SK-N-SH (cell line): ENCODE measurements at regions not wholly inside any gene's neighbourhood (a gene's known extent, or its start where the extent isn't known, plus 50 kb on each side); places are given as distances from the start of the nearest gene placed in this dataset.

ENCODE experiments used
- CTCF ChIA-PET: fragments of 300-600, 350-600 bp; formaldehyde crosslinking; extraction: SDS; loops from one replicate; lab custom pipeline; 2021; lab: Yijun Ruan, JAX
- POLR2A ChIA-PET: fragments of 350-600 bp; sonication (Branson Sonifier 250); formaldehyde crosslinking; extraction: SDS; loops from one replicate; lab custom pipeline; 2020; ENCODE audit warnings: antibody characterized with exemption, inconsistent platforms; lab: Yijun Ruan, JAX
- DNase-seq: peaks from one replicate; pipeline ENCODE4 v3.0.0; 2012
- H2AFZ ChIP-seq: fragments of 200-600 bp; sonication (generic); 2 replicates; pipeline ENCODE4 v1.8.1; 2016; ENCODE audit warnings: antibody characterized with exemption, mild to moderate bottlenecking, low read depth
- H3F3A ChIP-seq: fragments of 200-600 bp; sonication (generic); replicated peaks from 2 replicates; pipeline ENCODE3; 2016; ENCODE audit warnings: antibody characterized with exemption, mild to moderate bottlenecking; ENCODE audit not compliant: insufficient read depth
- H3K27ac ChIP-seq, 2 experiments: fragments of 200-500 bp in 1 of 2; fragments of 200-600 bp in 1 of 2; sonication (Bioruptor generic) in 1 of 2; sonication (generic), shearing (Covaris generic) in 1 of 2; 2 replicates each; pipeline versions ENCODE4 v1.5.1 to v1.6.1; 2014 to 2016; ENCODE audit warnings: low read depth in 2 of 2, inconsistent platforms in 1 of 2, low read length in 1 of 2, mild to moderate bottlenecking in 1 of 2, mixed read lengths in 1 of 2
- H3K27me3 ChIP-seq: fragments of 200-600 bp; sonication (generic), shearing (Covaris generic); 2 replicates; pipeline ENCODE4 v1.6.1; 2016; ENCODE audit warnings: mixed run types; ENCODE audit not compliant: insufficient read depth
- H3K36me3 ChIP-seq, 2 experiments: fragments of 200-500 bp in 1 of 2; fragments of 200-600 bp in 1 of 2; sonication (Bioruptor generic) in 1 of 2; sonication (generic) in 1 of 2; replicated peaks in 1 of 2; 2 replicates each; pipeline versions ENCODE3 to v1.5.1; 2014 to 2016; ENCODE audit warnings: low read length in 1 of 2, mild to moderate bottlenecking in 1 of 2; ENCODE audit not compliant: insufficient read depth in 2 of 2, control insufficient read depth in 1 of 2
- H3K4me1 ChIP-seq, 2 experiments: fragments of 200-500 bp in 1 of 2; fragments of 200-600 bp in 1 of 2; sonication (Bioruptor generic) in 1 of 2; sonication (generic), shearing (Covaris generic) in 1 of 2; 2 replicates each; pipeline versions ENCODE4 v1.5.1 to v1.6.1; 2014 to 2016; ENCODE audit warnings: low read depth in 1 of 2, low read length in 1 of 2, mixed run types in 1 of 2; ENCODE audit not compliant: insufficient read depth in 2 of 2, control insufficient read depth in 1 of 2
- H3K4me2 ChIP-seq: fragments of 200-600 bp; sonication (generic), shearing (Covaris generic); 2 replicates; pipeline ENCODE4 v1.6.1; 2017; ENCODE audit warnings: mixed run types
- H3K4me3 ChIP-seq, 2 experiments: fragments of 200-500 bp in 1 of 2; fragments of 200-600 bp in 1 of 2; sonication (Bioruptor generic) in 1 of 2; sonication (generic), shearing (Covaris generic) in 1 of 2; 2 replicates each; pipeline versions ENCODE4 v1.5.1 to v1.8.1; 2014 to 2016; ENCODE audit warnings: low read depth in 2 of 2, inconsistent platforms in 1 of 2, low read length in 1 of 2, mild to moderate bottlenecking in 1 of 2, mixed read lengths in 1 of 2, moderate library complexity in 1 of 2
- H3K79me2 ChIP-seq: fragments of 200-600 bp; sonication (generic); 2 replicates; pipeline ENCODE4 v1.8.1; 2017; ENCODE audit warnings: mild to moderate bottlenecking; ENCODE audit not compliant: insufficient read depth
- H3K9ac ChIP-seq: fragments of 200-600 bp; sonication (generic); 2 replicates; pipeline ENCODE4 v1.6.1; 2017; ENCODE audit warnings: mixed run types
- H3K9me2 ChIP-seq: fragments of 200-600 bp; sonication (generic); 2 replicates; pipeline ENCODE4 v1.6.1; 2017; ENCODE audit warnings: mixed run types
- H3K9me3 ChIP-seq: fragments of 200-600 bp; sonication (generic); 2 replicates; pipeline ENCODE4 v1.6.1; 2017; ENCODE audit warnings: mixed run types, mild to moderate bottlenecking, moderate library complexity
- H4K20me1 ChIP-seq: fragments of 200-600 bp; sonication (generic); 2 replicates; pipeline ENCODE4 v1.6.1; 2017; ENCODE audit warnings: mild to moderate bottlenecking, mixed run types; ENCODE audit not compliant: insufficient read depth
- CHD2 ChIP-seq: fragments of 150-350 bp; IDR thresholded peaks from 2 replicates; pipeline ENCODE4 v1.6.1; 2018; ENCODE audit warnings: low read length; ENCODE audit not compliant: partially characterized antibody
- EZH2phosphoT487 ChIP-seq: fragments of 200-600 bp; sonication (generic); IDR thresholded peaks from 2 replicates; pipeline ENCODE4 v1.6.1; 2017; ENCODE audit warnings: low read depth, mixed run types, mild to moderate bottlenecking, antibody characterized with exemption, moderate library complexity, borderline replicate concordance
- FOSL2 ChIP-seq: IDR thresholded peaks from 2 replicates; pipeline ENCODE4 v1.4.0; 2012; ENCODE audit warnings: low read depth, mild to moderate bottlenecking, moderate library complexity, borderline replicate concordance
- MXI1 ChIP-seq: IDR thresholded peaks from 2 replicates; pipeline ENCODE4 v1.6.1; 2012; ENCODE audit warnings: mild to moderate bottlenecking, low read depth, low read length, improper control_type of control experiment
- NFIC ChIP-seq: IDR thresholded peaks from 2 replicates; pipeline ENCODE4 v1.4.0; 2012; ENCODE audit warnings: borderline replicate concordance
- NRF1 ChIP-seq: IDR thresholded peaks from 2 replicates; pipeline ENCODE4 v1.6.1; 2012; ENCODE audit warnings: low read depth, mild to moderate bottlenecking, low read length
- RAD21 ChIP-seq: IDR thresholded peaks from 2 replicates; pipeline ENCODE4 v1.6.1; 2012; ENCODE audit warnings: mild to moderate bottlenecking, low read length
- RXRA ChIP-seq: IDR thresholded peaks from 2 replicates; pipeline ENCODE4 v1.4.0; 2012; ENCODE audit warnings: low read depth, mild to moderate bottlenecking, borderline replicate concordance
- SIN3A ChIP-seq: IDR thresholded peaks from 2 replicates; pipeline ENCODE4 v1.6.1; 2012; ENCODE audit warnings: low read depth, mild to moderate bottlenecking, low read length, moderate library complexity, borderline replicate concordance
- SMC3 ChIP-seq: IDR thresholded peaks from 2 replicates; pipeline ENCODE4 v1.6.1; 2012; ENCODE audit warnings: low read depth, low read length, improper control_type of control experiment
- WGBS: methylation state at CpG from one replicate; pipeline ENCODE4 v1.1.6; 2017; ENCODE audit warnings: low lambda C conversion rate; 5-methylcytosine and 5-hydroxymethylcytosine counted together
- TF ChIP-seq, protein P1 (sequence below): fragments of 150-350 bp; IDR thresholded peaks from 2 replicates; pipeline ENCODE4 v1.6.1; 2017; ENCODE audit warnings: antibody characterized with exemption, low read length, low read depth, borderline replicate concordance
- TF ChIP-seq, protein P2 (sequence below): IDR thresholded peaks from 2 replicates; pipeline ENCODE4 v1.4.0; 2012; ENCODE audit warnings: low read depth, borderline replicate concordance

DNA sequence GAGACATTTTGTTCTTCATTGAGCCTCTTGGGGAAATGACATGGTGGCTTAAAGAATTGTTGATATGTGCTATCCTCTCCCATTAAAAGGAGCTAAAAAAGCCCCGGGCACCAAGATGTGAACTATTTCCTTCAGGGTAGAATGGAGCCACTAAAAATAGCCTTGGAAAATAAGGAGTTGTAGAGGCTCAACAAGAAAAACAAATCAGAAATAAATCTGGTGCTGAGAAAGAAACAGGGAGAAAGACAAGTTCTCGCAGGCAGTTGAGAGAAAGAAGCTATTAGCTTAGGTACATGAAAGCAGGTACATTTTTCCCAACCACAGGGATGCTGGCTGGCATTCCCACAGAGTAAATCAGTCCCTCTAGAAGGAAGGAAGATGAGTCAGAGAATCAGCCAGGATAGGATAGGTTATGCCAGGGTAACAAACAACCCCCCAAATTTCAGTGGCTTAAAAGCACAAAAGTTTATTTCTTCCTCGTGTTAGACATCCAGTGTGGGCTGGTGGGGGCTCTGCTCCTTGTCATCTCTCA lies 134.6 kb upstream of the ADRA1B start:
- Histone ChIP-seq H4K20me1 (no peaks in the 10 kb centered on the region), H3K4me2 (no peak overlapping the region), H3K79me2 (no peaks in the 10 kb centered on the region), H3K4me3 (no peak overlapping the region), H3K9ac (no peak overlapping the region), H3K4me1 (peaks cover 0 to 27% of the 10 kb centered on the region in 2 experiments; a peak in 2 of 4 replicates), H3F3A (peaks cover 34% of the 10 kb centered on the region), H3K36me3 (no peaks in the 10 kb centered on the region), H3K9me3 (no peaks in the 10 kb centered on the region), H3K27ac (no peak overlapping the region), H3K9me2 (no peaks in the 10 kb centered on the region), H2AFZ (no peak overlapping the region), H3K27me3 (no peaks in the 10 kb centered on the region)
- DNase-seq = no peak
- WGBS = 54% methylated on average over 3 of the region's 3 CpGs
- CTCF ChIA-PET = no interaction called here
- POLR2A ChIA-PET = no interaction called here
- peak; percentile 12; the same call in 1 of the 2 replicates for TF ChIP-seq FOSL2
- TF ChIP-seq CHD2 = no peak

DNA sequence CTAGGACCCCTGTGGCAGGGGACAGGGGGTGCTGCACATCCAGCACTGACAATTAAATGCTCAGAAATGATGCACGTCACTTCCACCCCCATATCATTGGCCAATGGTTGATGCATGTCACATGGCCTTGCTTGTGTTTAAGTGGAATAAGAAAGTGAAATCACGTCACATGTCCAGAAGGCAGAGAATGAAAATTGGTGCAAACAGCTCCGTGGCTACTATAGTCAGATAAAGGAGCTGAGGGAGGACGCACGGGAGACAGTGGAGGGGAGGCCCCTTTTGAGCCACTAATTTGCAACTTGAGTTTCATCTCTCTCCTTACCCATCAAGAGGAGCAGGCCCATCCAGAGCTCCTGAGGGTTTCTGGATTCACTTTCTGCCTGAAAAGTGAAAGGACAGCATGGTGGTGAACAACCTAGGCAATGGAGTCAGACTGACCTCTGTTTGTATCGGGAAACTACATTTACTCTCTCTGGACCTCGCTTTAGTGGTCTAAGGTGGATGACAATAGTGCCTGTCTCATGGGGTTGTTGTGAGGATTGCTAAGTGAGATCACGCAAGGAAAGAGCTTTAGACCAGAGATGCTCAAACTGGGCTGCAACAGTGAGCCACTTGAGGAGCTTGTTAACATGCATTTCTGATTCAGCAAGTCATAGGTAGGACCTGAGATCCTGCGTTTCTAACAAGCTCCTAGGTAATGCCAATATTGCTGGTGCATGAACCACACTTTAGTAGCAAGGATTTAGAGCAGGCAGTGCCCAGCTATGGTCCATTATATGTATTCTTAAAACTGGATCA lies 133.9 kb upstream of the ADRA1B start:
- Histone ChIP-seq H3K4me1 (peaks cover 0 to 21% of the 10 kb centered on the region in 2 experiments; a peak in 2 of 4 replicates), H3K9me2 (no peaks in the 10 kb centered on the region), H3K27ac (no peak overlapping the region), H4K20me1 (no peaks in the 10 kb centered on the region), H3K79me2 (no peaks in the 10 kb centered on the region), H2AFZ (no peak overlapping the region), H3K27me3 (no peaks in the 10 kb centered on the region), H3K9ac (no peak overlapping the region), H3K36me3 (no peaks in the 10 kb centered on the region), H3K4me3 (no peak overlapping the region), H3K9me3 (no peaks in the 10 kb centered on the region), H3K4me2 (no peak overlapping the region), H3F3A (peaks cover 31% of the 10 kb centered on the region)
- TF ChIP-seq FOSL2 = no peak
- TF ChIP-seq, protein P1, sequence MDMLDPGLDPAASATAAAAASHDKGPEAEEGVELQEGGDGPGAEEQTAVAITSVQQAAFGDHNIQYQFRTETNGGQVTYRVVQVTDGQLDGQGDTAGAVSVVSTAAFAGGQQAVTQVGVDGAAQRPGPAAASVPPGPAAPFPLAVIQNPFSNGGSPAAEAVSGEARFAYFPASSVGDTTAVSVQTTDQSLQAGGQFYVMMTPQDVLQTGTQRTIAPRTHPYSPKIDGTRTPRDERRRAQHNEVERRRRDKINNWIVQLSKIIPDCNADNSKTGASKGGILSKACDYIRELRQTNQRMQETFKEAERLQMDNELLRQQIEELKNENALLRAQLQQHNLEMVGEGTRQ = no peak
- no peak for TF ChIP-seq NRF1
- TF ChIP-seq RXRA = no peak
- TF ChIP-seq SMC3 = no peak
- POLR2A ChIA-PET = no interaction called here
- no peak for DNase-seq
- CTCF ChIA-PET = no interaction called here
- 81% methylated on average over 9 of the region's 9 CpGs for WGBS

DNA sequence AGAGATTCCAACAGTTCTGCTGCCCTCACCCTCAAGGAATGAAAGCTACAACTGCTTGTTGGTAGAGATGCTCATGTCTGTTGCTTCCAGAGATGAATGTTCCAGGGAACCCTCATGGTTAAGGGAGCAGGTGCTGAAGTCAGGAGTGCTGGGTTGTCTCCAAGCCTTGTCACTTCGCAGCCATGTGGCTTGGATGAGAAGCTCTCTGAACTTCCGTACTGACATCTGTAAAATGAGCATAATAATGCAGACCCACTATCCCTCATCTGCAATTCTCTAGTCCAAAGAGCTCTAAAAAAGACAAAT lies 133.3 kb upstream of the ADRA1B start:
- TF ChIP-seq RAD21 = no peak
- no peak for TF ChIP-seq CHD2
- TF ChIP-seq NFIC = no peak
- TF ChIP-seq SIN3A = no peak
- TF ChIP-seq, protein P2, sequence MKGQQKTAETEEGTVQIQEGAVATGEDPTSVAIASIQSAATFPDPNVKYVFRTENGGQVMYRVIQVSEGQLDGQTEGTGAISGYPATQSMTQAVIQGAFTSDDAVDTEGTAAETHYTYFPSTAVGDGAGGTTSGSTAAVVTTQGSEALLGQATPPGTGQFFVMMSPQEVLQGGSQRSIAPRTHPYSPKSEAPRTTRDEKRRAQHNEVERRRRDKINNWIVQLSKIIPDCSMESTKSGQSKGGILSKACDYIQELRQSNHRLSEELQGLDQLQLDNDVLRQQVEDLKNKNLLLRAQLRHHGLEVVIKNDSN = no peak
- no peak for TF ChIP-seq MXI1
- TF ChIP-seq NRF1 = no peak
- TF ChIP-seq EZH2phosphoT487 = no peak
- TF ChIP-seq, all 33 proteins: peak for 0
- no peak overlapping the region for H3K27ac ChIP-seq
- no peak overlapping the region for H2AFZ ChIP-seq
- ChIA-PET CTCF (no interaction called here), POLR2A (no interaction called here)
- no peak overlapping the region for H3K4me2 ChIP-seq
- peaks cover 0 to 25% of the 10 kb centered on the region in 2 experiments; a peak in 2 of 4 replicates for H3K4me1 ChIP-seq
- H3K9ac ChIP-seq = no peak overlapping the region
- WGBS = 100% methylated on average over 1 of the region's 2 CpGs
- no peaks in the 10 kb centered on the region for H3K9me3 ChIP-seq
- H3F3A ChIP-seq = peaks cover 33% of the 10 kb centered on the region
- no peaks in the 10 kb centered on the region for H3K79me2 ChIP-seq
- no peaks in the 10 kb centered on the region for H4K20me1 ChIP-seq
- no peak overlapping the region for H3K4me3 ChIP-seq
- H3K27me3 ChIP-seq = no peaks in the 10 kb centered on the region
- H3K36me3 ChIP-seq = no peaks in the 10 kb centered on the region
- H3K9me2 ChIP-seq = no peaks in the 10 kb centered on the region
- DNase-seq = no peak
